ENCODE measurements at regions not wholly inside any gene's neighbourhood (a gene's known extent, or its start where the extent isn't known, plus 50 kb on each side); places are given as distances from the start of the nearest gene placed in this dataset.
A peak's percentile ranks its signal among the peaks of the same experiment; 100 is the strongest.
"Not testable (repeated sequence)": the region's sequence is repeated elsewhere in the genome, so short reads cannot be mapped to it uniquely, and the experiment has no call there.

DNA sequence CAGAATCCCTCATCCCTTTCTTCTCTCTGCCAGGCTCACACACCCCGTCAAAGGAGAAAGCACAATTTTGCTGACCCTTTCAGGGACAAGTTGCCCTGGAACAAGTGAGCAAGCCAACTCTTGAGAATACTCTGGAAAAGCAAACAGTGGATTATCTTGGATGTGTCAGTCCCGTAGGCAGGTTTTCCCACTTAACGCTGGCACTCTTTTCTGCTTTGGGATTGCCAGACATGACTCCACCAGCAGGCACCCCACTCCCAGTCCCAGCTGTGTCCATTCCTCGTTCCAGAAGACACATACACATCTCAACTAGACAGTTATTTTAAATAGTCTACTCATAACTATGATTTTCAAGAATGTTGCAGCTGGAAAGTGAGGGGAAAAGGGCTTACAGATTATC is 145.5 kb upstream of the CDKN3 start:
- no peak for DNase-seq (ENCODE audit: low read depth in 2 of 2)

DNA sequence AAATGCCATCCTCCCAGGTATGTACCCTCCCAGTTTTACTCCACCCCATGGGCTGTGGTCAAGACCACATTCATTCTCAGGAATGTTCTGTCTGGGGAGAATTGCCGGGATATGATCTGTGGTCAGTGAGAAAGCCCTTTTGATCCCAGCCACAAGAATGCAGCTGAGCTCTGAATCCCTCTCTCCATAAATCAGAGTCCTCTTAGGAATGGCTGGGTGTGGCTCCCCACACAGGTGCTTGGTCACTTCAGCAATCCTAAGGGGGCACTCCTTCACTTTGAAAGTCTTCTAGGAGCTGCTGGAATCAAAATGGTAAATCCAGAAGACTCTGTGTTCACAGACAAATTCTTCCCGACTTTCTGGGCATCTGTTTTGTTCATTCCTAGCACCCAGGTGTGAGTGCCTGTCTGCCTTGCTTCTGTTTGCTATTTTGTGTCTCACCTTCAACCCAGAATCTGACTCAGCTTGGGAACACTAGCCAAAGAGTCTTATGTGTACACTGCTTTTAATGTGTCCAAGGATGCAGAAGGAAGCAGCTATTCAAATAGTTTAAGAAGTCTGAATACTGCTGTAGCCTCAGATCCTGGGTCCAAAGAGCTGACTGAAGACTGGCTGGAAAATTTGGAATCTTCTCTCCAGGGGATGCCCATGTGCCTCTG is 144.6 kb upstream of the CDKN3 start:
- no peak for DNase-seq (ENCODE audit: low read depth in 2 of 2)

GRCh38 chr14:54253195-54253947 is 143.4 kb upstream of the CDKN3 start:
- peak in 1 of 2 donors; percentile 74 for DNase-seq (ENCODE audit: low read depth in 2 of 2)

- no peak for DNase-seq (ENCODE audit: low read depth in 2 of 2)
Measured at GRCh38 chr14:54256156-54256555, 140.7 kb upstream of the CDKN3 start.

- DNase-seq (ENCODE audit: low read depth in 2 of 2) = no peak
Measured at GRCh38 chr14:54257424-54257823, 139.4 kb upstream of the CDKN3 start.

DNA sequence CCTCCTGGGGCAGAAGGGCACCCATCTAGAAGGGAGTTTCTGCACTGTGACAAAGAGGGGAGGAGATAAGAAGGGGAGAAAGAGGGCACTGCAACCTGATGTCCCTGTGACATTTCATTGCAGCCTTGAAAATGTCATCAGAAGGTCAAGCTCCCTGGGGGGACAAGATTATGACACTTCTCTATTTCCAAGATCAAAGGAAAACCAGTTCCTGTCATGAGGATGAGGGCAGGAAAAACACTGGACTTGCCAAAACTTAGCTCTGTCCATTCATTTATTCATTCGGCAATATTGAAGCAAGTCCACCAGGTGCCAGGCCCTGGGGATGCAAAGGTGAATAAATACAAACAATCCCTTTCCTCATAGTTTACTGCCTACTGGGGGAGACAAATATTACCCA is 138.4 kb upstream of the CDKN3 start:
- DNase-seq (ENCODE audit: low read depth in 2 of 2) = no peak

GRCh38 chr14:54259821-54260220 is 137.0 kb upstream of the CDKN3 start:
- DNase-seq (ENCODE audit: low read depth in 2 of 2) = no peak

DNA sequence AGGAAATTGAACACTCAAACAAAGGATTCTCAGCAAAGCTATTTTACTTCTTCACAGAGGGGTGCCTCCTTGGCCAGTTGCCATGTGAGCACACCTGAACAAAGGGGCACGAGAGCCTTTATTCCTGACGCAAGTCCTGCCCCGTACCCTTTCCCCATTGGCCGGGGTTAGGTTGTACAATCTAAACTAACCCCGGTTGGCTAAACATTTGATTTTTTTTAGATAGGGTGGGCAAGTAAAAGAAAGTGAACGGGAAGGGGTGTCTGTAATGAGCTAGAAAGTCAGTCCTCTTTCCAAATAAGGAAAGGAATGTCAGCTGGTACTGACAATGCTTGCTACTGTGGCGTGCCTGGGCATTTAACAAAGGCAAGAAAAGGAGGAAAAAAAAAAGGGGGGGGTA is 135.5 kb upstream of the CDKN3 start:
- no peak for DNase-seq (ENCODE audit: low read depth in 2 of 2)

- not testable (repeated sequence) for DNase-seq (ENCODE audit: low read depth in 2 of 2)
Measured at GRCh38 chr14:54266616-54267015, 130.2 kb upstream of the CDKN3 start.

GRCh38 chr14:54267172-54267571 is 129.6 kb upstream of the CDKN3 start:
- no peak for DNase-seq (ENCODE audit: low read depth in 2 of 2)

DNA sequence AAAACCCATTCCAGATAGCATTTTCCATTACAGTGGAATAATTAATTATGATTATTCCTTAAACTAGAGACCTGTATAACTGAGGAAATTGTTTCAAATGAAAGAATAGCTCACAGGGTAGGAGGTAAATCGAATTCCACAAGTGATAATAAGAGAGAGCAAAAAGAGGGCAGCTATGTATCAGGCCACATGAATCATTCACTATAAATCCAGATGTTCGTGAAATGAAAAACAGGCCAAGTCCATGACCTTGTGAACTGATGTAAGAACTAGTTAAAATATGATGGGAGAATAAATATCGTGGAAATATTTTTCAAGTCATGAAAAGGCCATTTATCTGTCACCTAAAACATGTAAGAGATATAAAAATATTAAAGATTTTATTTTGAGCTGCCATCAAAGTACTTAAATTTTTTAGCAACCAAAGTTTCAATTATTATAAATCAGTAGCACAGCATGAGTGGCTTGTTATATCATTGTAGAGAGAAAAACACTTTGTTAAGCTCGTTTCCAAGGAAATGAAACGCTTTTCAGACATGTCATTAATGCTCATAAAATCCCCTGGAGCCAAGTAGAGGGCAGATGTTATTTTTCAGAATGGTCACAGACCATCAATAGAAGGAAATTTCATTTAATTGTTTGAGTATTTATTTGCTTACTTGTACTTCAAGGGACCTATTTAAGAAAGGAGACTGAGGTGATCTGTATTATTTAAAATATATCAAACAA is 120.6 kb upstream of the CDKN3 start:
- DNase-seq (ENCODE audit: low read depth in 2 of 2) = no peak

GRCh38 chr14:54278087-54278486 is 118.7 kb upstream of the CDKN3 start:
- no peak for DNase-seq (ENCODE audit: low read depth in 2 of 2)

- no peak for DNase-seq (ENCODE audit: low read depth in 2 of 2)
Measured at GRCh38 chr14:54278665-54279295, 118.0 kb upstream of the CDKN3 start.

GRCh38 chr14:54282849-54283248 is 114.0 kb upstream of the CDKN3 start:
- no peak for DNase-seq (ENCODE audit: low read depth in 2 of 2)

DNA sequence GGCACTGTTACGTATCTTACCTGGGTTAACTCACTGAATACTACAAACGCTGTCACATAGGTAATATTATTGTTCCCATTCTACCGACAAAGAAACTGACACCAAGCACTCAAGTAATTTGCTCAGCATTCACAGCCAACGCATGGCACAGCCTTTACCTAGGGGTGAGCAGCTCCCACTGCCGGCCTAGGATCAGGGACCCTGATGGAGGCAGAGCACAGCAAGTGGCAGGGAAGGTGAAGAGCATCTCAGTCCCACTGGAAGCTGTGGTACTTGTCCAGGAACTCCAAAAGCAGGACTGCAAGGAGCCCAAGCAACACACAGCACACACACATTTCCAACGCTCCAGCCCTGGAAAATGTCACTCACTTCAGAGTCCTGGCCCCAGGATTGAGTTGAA is 111.8 kb upstream of the CDKN3 start:
- DNase-seq (ENCODE audit: low read depth in 2 of 2) = no peak

GRCh38 chr14:54291491-54292191 is 105.2 kb upstream of the CDKN3 start:
- peak in 1 of 2 donors; percentile 38 for DNase-seq (ENCODE audit: low read depth in 2 of 2)

DNA sequence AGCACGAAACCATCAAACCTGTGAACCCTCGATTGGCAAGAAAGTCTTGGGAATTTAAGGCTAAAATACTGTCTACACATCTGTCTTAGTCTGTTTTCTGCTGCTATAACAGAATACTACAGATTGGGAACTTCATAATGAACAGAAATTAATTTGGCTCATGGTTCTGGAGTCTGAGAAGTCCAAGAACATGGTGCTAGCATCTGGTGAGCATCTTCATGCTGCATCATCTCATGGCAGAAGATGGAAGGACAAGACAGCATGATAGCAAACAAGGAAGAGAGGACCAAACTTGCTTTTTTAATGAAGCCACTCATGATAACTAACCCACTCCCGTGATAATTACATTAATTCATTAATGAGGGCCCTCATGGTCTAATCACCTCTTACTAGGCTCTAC is 102.0 kb upstream of the CDKN3 start:
- DNase-seq (ENCODE audit: low read depth in 2 of 2) = no peak

- DNase-seq (ENCODE audit: low read depth in 2 of 2) = no peak
Measured at GRCh38 chr14:54299410-54300363, 97.1 kb upstream of the CDKN3 start.

DNA sequence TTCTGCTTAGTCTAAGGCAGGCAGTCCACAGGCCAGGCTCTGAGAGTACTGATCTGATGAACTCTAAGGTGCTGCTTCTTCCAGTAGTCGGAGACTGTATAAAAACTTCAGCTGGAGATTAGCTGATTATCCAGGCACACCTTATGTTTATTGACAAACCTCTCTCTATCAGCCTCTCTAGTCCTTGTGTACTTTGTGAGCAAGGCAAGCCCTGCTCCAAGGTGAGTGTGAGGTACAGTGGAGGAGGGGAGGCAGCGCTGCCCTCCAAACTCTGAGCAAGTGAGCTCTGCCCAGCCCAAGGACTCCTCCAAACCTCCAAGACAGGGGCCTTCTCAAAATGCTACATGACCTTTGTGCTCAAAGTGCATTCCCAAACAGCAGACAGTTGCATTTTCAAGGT is 95.9 kb upstream of the CDKN3 start:
- DNase-seq (ENCODE audit: low read depth in 2 of 2) = no peak

DNA sequence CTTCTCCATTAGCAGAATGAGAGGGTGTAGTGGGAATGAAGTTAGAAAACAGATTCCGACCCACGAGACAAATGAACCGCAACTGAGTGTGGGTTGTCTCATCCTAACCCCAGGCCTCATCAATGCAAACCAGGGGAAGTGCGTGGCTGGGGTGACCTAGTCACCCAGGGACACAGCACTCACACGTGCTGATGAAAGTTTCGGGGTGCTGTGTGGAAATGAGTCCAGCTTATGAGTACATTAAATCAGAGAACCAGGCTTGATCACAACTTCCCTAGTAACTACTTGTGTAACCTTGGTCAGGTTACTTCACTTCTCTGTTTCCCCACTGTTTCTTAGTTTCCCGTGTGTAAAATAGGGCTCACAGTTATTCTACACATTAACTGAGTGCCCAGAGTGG is 95.4 kb upstream of the CDKN3 start:
- DNase-seq (ENCODE audit: low read depth in 2 of 2) = no peak

Data from dermis microvascular lymphatic vessel endothelial cell (primary cell).